Hematopoietic multipotent progenitor cell treated with erythropoietin and hydrocortisone succinate and interleukin-3 and kit ligand, for 6 days (in vitro differentiated cells): ENCODE measurements at regions not wholly inside any gene's neighbourhood (a gene's known extent, or its start where the extent isn't known, plus 50 kb on each side); places are given as distances from the start of the nearest gene placed in this dataset.
"Not testable (repeated sequence)": the region's sequence is repeated elsewhere in the genome, so short reads cannot be mapped to it uniquely, and the experiment has no call there.

ENCODE experiments used
- DNase-seq: peaks from one replicate; pipeline ENCODE4 v3.0.0-alpha.2; 2015

GRCh38 chr7:54398863-54399262, 143.3 kb upstream of the VSTM2A start:
- no peak for DNase-seq

- no peak for DNase-seq
Measured at GRCh38 chr7:54409917-54410316, 132.3 kb upstream of the VSTM2A start.

- no peak for DNase-seq
Measured at GRCh38 chr7:54416678-54417077, 125.5 kb upstream of the VSTM2A start.

- no peak for DNase-seq
Measured at GRCh38 chr7:54419209-54419608, 123.0 kb upstream of the VSTM2A start.

- DNase-seq, result no peak
Measured at GRCh38 chr7:54426406-54426805, 115.8 kb upstream of the VSTM2A start.

- DNase-seq, result no peak
Measured at GRCh38 chr7:54429111-54429510, 113.1 kb upstream of the VSTM2A start.

GRCh38 chr7:54439391-54439790, 102.8 kb upstream of the VSTM2A start:
- no peak for DNase-seq

- DNase-seq, result not testable (repeated sequence)
Measured at GRCh38 chr7:54444046-54444686, 98.0 kb upstream of the VSTM2A start.

- not testable (repeated sequence) for DNase-seq
Measured at GRCh38 chr7:54453168-54453567, 89.0 kb upstream of the VSTM2A start.

GRCh38 chr7:54454700-54455099, 87.5 kb upstream of the VSTM2A start:
- DNase-seq, result not testable (repeated sequence)

- no peak for DNase-seq
Measured at GRCh38 chr7:54465095-54465494, 77.1 kb upstream of the VSTM2A start.

- DNase-seq, result no peak
Measured at GRCh38 chr7:54469740-54470139, 72.4 kb upstream of the VSTM2A start.

- no peak for DNase-seq
Measured at GRCh38 chr7:54476609-54477008, 65.6 kb upstream of the VSTM2A start.

GRCh38 chr7:54477083-54477482, 65.1 kb upstream of the VSTM2A start:
- DNase-seq, result no peak

- no peak for DNase-seq
Measured at GRCh38 chr7:54483523-54483922, 58.7 kb upstream of the VSTM2A start.

- no peak for DNase-seq
Measured at GRCh38 chr7:54485044-54485443, 57.1 kb upstream of the VSTM2A start.
